NOMO-1 treated with dmso at 0.1 percent for 144 hours (cell line): ENCODE measurements at regions not wholly inside any gene's neighbourhood (a gene's known extent, or its start where the extent isn't known, plus 50 kb on each side); places are given as distances from the start of the nearest gene placed in this dataset.
A peak's percentile ranks its signal among the peaks of the same experiment; 100 is the strongest.
"Not testable (repeated sequence)": the region's sequence is repeated elsewhere in the genome, so short reads cannot be mapped to it uniquely, and the experiment has no call there.

ENCODE experiments used
- DNase-seq: peaks from one replicate; lab custom pipeline; 2025; ENCODE audit not compliant: unreplicated experiment; lab: John Stamatoyannopoulos, UW

- no peak for DNase-seq
Measured at GRCh38 chr6:145137425-145137824, 597.9 kb downstream of the EPM2A start.

DNA sequence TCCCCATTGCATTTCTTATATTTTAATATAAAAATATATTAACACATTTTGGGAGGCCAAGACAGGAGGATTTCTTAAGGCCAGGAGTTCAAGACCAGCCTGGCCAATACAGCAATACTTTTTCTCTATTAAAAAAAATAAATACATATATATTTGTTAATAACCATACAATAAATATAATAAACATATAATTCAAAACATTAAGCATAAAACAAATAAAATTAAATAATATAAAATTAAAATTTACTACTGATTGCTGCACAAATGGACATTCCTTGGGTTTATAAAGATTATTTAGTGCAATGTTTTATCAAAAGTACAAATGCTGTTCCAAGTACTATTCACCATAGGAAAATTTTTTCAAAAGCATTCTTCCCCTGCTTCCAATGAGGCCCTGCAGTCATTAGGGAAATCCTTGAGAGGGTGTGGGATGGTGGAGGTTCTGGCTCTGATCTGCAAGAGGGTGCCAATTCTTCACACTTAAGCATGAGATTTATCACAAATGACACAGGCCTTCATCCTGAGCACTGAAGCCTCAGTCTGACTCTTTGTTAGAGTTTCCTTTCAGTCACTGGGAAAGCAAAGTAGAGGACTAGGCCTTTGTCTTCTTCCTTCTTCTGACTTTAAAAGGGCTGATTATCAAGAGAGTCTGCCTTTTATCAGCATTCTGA lies 596.7 kb downstream of the EPM2A start:
- DNase-seq, result no peak

DNA sequence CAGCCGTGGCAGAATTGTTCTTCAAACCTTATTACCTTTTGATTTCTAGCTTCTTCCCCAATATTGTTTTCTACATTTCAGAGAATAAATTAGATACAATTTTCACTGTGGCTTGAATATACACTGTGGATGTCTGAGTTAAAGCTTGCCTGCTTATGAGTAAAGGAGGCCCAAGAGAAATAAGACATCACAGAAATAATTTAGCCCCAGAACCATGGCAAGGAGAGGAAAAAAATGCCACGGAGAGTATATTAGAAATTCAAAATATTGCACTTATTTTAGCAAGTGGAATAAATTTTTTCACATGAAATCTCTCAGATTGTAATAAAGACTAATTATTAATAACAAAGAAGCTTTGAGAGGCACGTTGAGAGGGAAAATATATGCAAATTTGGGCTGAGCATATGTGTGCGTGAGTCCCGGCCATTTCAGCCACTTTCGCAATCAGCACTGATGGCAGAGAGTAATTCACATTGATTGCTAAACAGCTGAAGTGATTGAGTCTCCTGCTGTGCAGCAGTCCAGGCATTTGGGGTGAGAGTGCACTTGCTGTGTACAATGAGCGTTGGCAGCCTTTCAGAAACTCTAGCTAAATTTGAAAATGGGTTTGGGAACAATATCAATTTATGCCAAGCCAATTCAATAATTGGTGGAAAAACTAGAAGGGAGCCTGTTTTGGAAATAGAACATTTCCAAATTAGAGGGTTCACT lies 596.0 kb downstream of the EPM2A start:
- DNase-seq, result peak; percentile 18

GRCh38 chr6:145139895-145140294 lies 595.4 kb downstream of the EPM2A start:
- DNase-seq, result no peak

- DNase-seq, result no peak
Measured at GRCh38 chr6:145141572-145141971, 593.7 kb downstream of the EPM2A start.

DNA sequence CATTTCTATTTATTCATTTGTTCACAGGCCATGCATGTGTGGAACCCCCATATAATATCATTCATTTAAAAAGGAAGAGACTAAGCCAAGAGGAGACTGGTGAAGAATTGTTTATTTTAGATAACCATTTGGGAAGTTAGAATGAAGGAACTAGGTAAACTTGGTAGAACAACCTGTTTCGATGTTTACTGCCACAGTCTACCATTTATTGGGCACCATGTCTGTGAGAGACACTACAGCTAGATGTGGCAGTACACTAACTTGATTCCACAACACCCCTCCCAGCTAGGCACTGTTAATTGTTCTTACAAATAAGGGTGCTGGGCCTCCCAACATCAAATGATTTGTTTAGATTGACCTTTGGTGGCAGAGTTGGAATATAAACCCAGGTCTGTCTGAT lies 592.4 kb downstream of the EPM2A start:
- no peak for DNase-seq

GRCh38 chr6:145143379-145143778 lies 591.9 kb downstream of the EPM2A start:
- DNase-seq, result no peak

DNA sequence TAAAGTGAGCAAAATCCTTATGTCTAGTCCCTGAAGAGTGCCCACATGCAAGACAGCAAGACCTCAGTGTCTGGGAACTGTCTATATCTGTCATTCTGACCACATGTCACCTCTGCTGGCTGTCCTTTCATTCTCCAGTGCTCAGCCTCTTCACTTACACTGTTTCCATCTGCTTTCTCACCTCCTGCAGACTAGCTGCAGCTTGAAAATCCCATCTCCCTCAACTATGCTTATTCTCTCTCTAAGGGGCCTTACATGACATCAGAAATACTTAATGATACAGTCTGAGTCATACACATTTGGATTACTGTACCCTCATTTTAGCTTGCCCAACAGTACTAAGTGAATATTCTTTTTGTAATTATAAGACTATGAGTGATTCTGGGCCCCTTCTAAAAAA lies 587.8 kb downstream of the EPM2A start:
- no peak for DNase-seq

DNA sequence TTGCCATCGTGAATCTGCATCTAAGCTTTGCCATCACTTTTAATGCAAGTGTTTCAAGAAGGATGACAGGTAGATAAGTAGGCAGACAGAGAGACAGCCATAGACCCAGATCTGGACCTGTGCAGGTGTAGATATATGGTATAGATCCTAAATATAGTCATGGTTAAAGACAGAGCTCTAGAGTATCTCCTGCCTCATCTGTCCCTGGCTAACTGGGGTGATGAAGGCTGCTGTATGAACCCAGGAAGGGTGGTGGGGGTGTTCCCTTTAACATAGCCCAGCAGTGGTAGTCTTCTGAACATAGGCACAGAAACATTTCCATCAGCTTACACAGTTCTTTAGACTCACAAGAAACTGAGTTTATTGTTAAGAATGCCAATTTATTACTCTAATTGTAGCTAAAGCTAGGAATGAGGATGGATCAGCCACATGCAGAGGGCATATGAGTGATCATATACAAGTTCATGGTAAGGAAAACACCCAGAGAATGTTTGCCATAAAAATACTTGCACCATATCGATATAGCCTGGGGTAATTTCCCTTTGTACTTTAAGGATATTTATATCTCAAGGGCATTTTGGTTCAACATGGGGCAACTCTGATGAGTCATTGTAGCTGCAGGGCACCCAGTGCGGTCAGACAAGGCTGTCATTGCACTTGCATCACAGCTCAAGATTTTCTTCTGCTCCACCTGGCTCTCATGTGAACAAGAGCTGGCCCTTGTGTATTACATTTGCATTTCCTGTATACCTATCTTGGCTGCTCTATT lies 587.2 kb downstream of the EPM2A start:
- DNase-seq, result peak; percentile 83

DNA sequence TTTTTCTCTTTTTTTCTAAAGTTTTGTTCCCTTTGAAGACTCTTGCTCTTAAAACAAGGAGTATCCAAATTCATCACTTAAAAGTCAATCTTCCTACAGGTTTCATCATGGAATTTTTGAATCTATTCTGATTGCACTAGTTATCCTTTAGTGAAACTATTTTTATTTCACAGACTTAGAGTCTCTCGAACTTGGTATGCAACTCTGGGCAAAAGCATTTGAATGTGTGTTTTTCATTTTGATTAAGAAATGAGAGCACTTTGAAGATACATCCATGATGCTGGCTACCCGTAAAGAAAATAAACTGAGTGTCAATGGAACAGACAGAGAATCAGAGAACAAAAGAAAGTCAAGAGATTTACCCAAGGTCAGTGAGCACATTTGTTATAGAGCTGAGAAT lies 586.5 kb downstream of the EPM2A start:
- no peak for DNase-seq

DNA sequence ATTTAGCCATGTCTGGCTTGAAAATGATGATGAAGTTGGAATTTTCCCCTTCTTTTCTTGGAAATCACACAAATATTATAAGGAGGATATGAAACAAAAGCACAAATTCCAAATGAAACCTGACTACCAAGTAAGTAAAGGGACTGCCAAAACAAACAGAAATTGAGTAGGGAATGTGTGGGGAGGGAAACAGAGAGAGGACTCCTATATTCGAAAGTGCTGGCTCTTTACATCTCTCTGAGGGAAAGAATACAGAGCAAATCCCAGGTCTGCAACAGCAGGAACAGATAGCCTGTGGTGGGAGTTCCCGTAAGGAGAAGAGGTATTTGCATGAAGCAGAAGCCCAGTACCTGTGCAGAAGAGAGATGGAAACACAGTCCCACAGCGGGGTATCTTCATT lies 583.7 kb downstream of the EPM2A start:
- DNase-seq, result no peak

GRCh38 chr6:145153495-145153894 lies 581.8 kb downstream of the EPM2A start:
- DNase-seq, result no peak

GRCh38 chr6:145155411-145155810 lies 579.9 kb downstream of the EPM2A start:
- DNase-seq, result no peak

- DNase-seq, result peak; percentile 9
Measured at GRCh38 chr6:145155873-145156782, 579.2 kb downstream of the EPM2A start.

DNA sequence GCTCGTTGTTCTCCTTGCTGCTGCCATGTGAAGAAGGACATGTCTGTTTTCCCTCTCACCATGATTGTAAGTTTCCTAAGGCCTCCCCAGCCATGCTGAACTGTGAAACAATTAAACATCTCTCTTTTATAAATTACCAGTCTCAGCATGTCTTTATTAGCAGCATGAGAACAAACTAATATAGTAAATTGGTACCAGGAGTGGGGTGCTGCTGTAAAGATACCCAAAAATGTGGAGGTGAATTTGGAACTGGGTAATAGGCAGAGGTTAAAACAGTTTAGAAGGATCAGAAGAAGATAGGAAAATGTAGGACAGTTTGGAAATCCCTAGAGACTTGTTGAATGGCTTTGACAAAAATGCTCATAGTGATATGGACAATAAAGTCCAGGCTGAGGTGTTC lies 576.7 kb downstream of the EPM2A start:
- not testable (repeated sequence) for DNase-seq

GRCh38 chr6:145159921-145160320 lies 575.4 kb downstream of the EPM2A start:
- no peak for DNase-seq

GRCh38 chr6:145161501-145161900 lies 573.8 kb downstream of the EPM2A start:
- no peak for DNase-seq

GRCh38 chr6:145169726-145170224 lies 565.5 kb downstream of the EPM2A start:
- no peak for DNase-seq

GRCh38 chr6:145175470-145175869 lies 559.9 kb downstream of the EPM2A start:
- no peak for DNase-seq

DNA sequence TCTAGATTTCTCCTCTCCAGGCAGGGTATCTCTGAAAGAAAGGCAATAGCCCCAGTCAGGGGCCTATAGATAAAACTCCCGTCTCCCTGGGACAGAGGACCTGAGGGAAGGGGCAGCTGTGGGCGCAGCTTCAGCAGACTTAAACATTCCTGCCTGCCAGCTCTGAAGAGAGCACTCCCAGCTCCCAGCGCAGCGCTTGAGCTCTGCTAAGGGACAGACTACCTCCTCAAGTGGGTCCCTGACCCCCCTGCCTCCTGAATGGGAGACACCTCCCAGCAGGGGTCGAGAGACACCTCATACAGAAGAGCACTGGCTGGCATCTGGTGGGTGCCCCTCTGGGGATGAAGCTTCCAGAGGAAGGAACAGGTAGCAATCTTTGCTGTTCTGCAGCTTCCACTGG lies 556.9 kb downstream of the EPM2A start:
- DNase-seq, result no peak
